Activated gamma-delta T cell treated with anti-CD3 and anti-CD28 coated beads, Interleukin-2, amount 50 U/mL, for 16 hours (primary cell): ENCODE measurements at regions not wholly inside any gene's neighbourhood (a gene's known extent, or its start where the extent isn't known, plus 50 kb on each side); places are given as distances from the start of the nearest gene placed in this dataset.
"Not testable (repeated sequence)": the region's sequence is repeated elsewhere in the genome, so short reads cannot be mapped to it uniquely, and the experiment has no call there.

Source experiments
- DNase-seq: peaks from one replicate; pipeline ENCODE4 v3.0.0-alpha.2; 2020; ENCODE audit warnings: low read depth

GRCh38 chr3:101950510-101950909 lies 101.2 kb downstream of the NFKBIZ start:
- DNase-seq, result no peak

- DNase-seq, result no peak
These were observed 101.8 kb downstream of the NFKBIZ start for GRCh38 chr3:101950985-101951733.

- no peak for DNase-seq
These were observed 105.0 kb downstream of the NFKBIZ start for GRCh38 chr3:101954361-101954760.

GRCh38 chr3:101954936-101955335 lies 105.6 kb downstream of the NFKBIZ start:
- DNase-seq, result no peak

GRCh38 chr3:101962055-101962454 lies 112.7 kb downstream of the NFKBIZ start:
- no peak for DNase-seq

GRCh38 chr3:101963902-101964362 lies 114.6 kb downstream of the NFKBIZ start:
- no peak for DNase-seq

GRCh38 chr3:101964861-101965260 lies 115.5 kb downstream of the NFKBIZ start:
- no peak for DNase-seq

GRCh38 chr3:101966226-101966625 lies 116.9 kb downstream of the NFKBIZ start:
- DNase-seq, result no peak

GRCh38 chr3:101970212-101970611 lies 120.9 kb downstream of the NFKBIZ start:
- no peak for DNase-seq

- DNase-seq, result no peak
These were observed 121.6 kb downstream of the NFKBIZ start for GRCh38 chr3:101970905-101971304.

- no peak for DNase-seq
These were observed 123.3 kb downstream of the NFKBIZ start for GRCh38 chr3:101972430-101973162.

GRCh38 chr3:101973163-101973505 lies 123.8 kb downstream of the NFKBIZ start:
- no peak for DNase-seq

GRCh38 chr3:101975415-101975814 lies 126.1 kb downstream of the NFKBIZ start:
- DNase-seq, result not testable (repeated sequence)

GRCh38 chr3:101976473-101976872 lies 127.2 kb downstream of the NFKBIZ start:
- no peak for DNase-seq

GRCh38 chr3:101978348-101978747 lies 129.0 kb downstream of the NFKBIZ start:
- DNase-seq, result no peak

GRCh38 chr3:101979033-101979432 lies 129.7 kb downstream of the NFKBIZ start:
- DNase-seq, result no peak

GRCh38 chr3:101984356-101984755 lies 135.0 kb downstream of the NFKBIZ start:
- DNase-seq, result no peak

GRCh38 chr3:101988596-101988995 lies 139.3 kb downstream of the NFKBIZ start:
- no peak for DNase-seq

- DNase-seq, result no peak
These were observed 140.4 kb downstream of the NFKBIZ start for GRCh38 chr3:101989578-101990200.

GRCh38 chr3:101992863-101993262 lies 143.5 kb downstream of the NFKBIZ start:
- no peak for DNase-seq

- no peak for DNase-seq
These were observed 145.1 kb downstream of the NFKBIZ start for GRCh38 chr3:101994386-101994785.

- DNase-seq, result no peak
These were observed 146.2 kb downstream of the NFKBIZ start for GRCh38 chr3:101995371-101996046.
